Upper lobe of left lung (tissue), 6 donors: ENCODE measurements at regions not wholly inside any gene's neighbourhood (a gene's known extent, or its start where the extent isn't known, plus 50 kb on each side); places are given as distances from the start of the nearest gene placed in this dataset.

Source experiments
- ATAC-seq, 2 donors: fragments of 200-7000 bp; cut with Tn5 transposase; one replicate each; pipeline ENCODE4 v1.9.1; 2022; ENCODE audit warnings: mild to moderate bottlenecking in 2 of 2, moderate library complexity in 2 of 2; ENCODE audit not compliant: low FRiP score in 2 of 2
- DNase-seq, 2 donors: peaks; one replicate each; pipeline ENCODE4 v3.0.0-alpha.2; 2019 to 2020
- H3K27ac ChIP-seq, 4 donors: fragments of 200-600 bp; sonication (generic); one replicate each; pipeline ENCODE4 v1.5.1; 2016 to 2019
- H3K27me3 ChIP-seq, 4 donors: fragments of 200-600 bp; sonication (generic); one replicate each; pipeline ENCODE4 v1.5.1; 2017 to 2019
- H3K36me3 ChIP-seq, 4 donors: fragments of 200-600 bp; sonication (generic); one replicate each; pipeline ENCODE4 v1.5.1; 2016 to 2019
- H3K4me1 ChIP-seq, 4 donors: fragments of 200-600 bp; sonication (generic); one replicate each; pipeline ENCODE4 v1.5.1; 2018 to 2019
- H3K4me3 ChIP-seq, 4 donors: fragments of 200-600 bp; sonication (generic); one replicate each; pipeline ENCODE4 v1.5.1; 2017 to 2019; ENCODE audit warnings: mild to moderate bottlenecking in 2 of 4, moderate library complexity in 1 of 4
- H3K9me3 ChIP-seq, 4 donors: fragments of 200-600 bp; sonication (generic); one replicate each; pipeline ENCODE4 v1.5.1; 2018 to 2019
- EP300 ChIP-seq, 4 donors: sonication (generic); formaldehyde crosslinking; IDR thresholded peaks; one replicate each; pipeline ENCODE4 v1.5.1; 2017; ENCODE audit warnings: antibody characterized with exemption in 4 of 4, control low read depth in 2 of 4
- POLR2A ChIP-seq, 4 donors: fragments of 450-650 bp; IDR thresholded peaks; one replicate each; pipeline ENCODE4 v1.5.1; 2016 to 2017; ENCODE audit warnings: antibody characterized with exemption in 4 of 4, mild to moderate bottlenecking in 2 of 4
- POLR2AphosphoS5 ChIP-seq, 2 donors: sonication (generic); formaldehyde crosslinking; IDR thresholded peaks; one replicate each; pipeline ENCODE4 v1.5.1; 2017; ENCODE audit warnings: antibody characterized with exemption in 2 of 2
- WGBS, 2 donors: methylation state at CpG; one replicate each; pipeline ENCODE4 v1.1.5; 2017 to 2018; 5-methylcytosine and 5-hydroxymethylcytosine counted together
- TF ChIP-seq, protein P1 (sequence below), 6 experiments: fragments of 450-650 bp in 4 of 6; fragments of 200-600 bp in 2 of 6; sonication (generic) in 2 of 6; IDR thresholded peaks; one replicate each; pipeline ENCODE4 v1.5.1; 2016 to 2019; ENCODE audit warnings: antibody characterized with exemption in 6 of 6
- donor health status: DM: no; HTN: no; CAD: no; lungs with moderate emphysema.
- donor health status: DM: no; HTN: yes; CAD: no; lungs with severe emphysema.

DNA sequence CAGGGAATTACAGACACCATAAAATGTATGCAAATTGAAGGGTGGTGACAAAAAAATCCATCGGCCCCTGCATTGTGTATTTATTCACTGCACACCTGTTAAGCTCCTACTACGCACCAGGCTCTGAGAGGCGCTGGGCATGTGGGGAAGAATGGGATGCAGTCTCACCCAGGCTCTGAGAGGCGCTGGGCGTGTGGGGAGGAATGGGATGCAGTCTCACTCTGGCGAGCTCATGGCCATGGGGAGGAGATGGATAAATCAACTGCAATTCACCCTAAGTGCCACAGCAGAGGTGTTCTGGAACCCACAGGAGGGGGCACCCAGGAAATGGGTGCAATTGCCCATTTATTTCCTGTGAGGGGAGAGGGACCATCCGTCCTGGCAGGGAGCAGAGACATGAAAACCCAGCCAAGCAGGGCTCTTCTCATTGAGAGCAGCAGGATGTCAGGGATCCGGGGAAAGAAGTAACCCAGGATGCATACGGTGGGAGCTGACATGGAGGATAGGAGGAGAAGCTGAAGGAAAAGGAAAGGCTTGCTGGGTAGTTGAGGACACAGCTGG, 798.7 kb downstream of the TBC1D22A start:
- H3K36me3 ChIP-seq: no peaks in the 10 kb centered on the region
- 84 to 85% methylated on average over 9 of the region's 9 CpGs for WGBS, 2 donors
- DNase-seq: no peak
- H3K27me3 ChIP-seq: no peaks in the 10 kb centered on the region
- no peak for ATAC-seq
- TF ChIP-seq, protein P1, sequence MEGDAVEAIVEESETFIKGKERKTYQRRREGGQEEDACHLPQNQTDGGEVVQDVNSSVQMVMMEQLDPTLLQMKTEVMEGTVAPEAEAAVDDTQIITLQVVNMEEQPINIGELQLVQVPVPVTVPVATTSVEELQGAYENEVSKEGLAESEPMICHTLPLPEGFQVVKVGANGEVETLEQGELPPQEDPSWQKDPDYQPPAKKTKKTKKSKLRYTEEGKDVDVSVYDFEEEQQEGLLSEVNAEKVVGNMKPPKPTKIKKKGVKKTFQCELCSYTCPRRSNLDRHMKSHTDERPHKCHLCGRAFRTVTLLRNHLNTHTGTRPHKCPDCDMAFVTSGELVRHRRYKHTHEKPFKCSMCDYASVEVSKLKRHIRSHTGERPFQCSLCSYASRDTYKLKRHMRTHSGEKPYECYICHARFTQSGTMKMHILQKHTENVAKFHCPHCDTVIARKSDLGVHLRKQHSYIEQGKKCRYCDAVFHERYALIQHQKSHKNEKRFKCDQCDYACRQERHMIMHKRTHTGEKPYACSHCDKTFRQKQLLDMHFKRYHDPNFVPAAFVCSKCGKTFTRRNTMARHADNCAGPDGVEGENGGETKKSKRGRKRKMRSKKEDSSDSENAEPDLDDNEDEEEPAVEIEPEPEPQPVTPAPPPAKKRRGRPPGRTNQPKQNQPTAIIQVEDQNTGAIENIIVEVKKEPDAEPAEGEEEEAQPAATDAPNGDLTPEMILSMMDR (IDR thresholded peaks at IDR 0.05): no peak
- TF ChIP-seq EP300 (IDR thresholded peaks at IDR 0.05): no peak
- TF ChIP-seq POLR2AphosphoS5 (IDR thresholded peaks at IDR 0.05): no peak
- no peak for TF ChIP-seq POLR2A (IDR thresholded peaks at IDR 0.05)
- no peak overlapping the region for H3K4me3 ChIP-seq
- no peaks in the 10 kb centered on the region for H3K9me3 ChIP-seq
- no peaks in the 10 kb centered on the region for H3K4me1 ChIP-seq
- no peak overlapping the region for H3K27ac ChIP-seq

DNA sequence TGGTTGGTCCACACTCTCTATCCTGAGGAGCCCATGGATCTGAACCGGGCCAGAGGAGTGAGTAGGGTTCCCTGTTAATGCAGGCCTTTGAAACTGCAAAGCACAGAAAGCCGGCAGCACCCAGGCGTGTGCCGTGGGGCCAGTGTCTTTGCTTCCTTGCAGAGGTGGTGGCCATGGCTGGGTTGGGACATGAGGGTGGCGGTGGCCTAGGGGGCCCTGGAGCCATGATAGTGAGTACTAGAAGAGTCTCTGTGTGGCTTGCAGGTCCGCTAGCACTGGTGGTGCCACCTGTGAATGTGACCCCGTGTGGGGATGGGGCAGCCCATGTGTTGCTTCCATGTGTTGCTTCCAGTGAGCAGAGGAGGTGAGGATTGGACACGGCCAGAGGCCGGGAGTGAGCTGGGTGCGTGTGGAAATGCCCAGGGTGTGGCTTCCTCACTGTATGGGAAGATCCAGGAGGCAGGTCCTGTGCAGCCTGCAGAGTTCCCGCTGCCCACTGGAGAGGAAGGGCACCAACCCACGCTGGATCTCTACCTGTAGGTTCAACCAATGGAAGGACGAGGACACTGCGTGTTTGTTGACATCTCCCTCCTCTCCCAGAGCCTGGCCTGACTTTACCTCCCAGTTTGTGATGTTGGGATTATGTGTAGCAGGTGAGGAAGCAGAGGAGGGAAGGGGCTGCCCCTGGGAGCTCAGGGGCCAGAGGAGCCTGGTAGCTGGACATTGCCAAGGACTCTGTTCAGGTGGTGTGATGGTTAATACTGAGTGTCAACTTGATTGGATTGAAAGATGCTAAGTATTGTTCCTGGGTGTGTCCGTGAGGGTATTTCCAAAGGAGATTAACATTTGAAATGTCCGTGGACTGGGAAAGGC, 796.6 kb downstream of the TBC1D22A start:
- TF ChIP-seq POLR2A (IDR thresholded peaks at IDR 0.05) (no peak), EP300 (IDR thresholded peaks at IDR 0.05) (no peak), POLR2AphosphoS5 (IDR thresholded peaks at IDR 0.05) (no peak)
- TF ChIP-seq, protein P1 (IDR thresholded peaks at IDR 0.05): no peak
- ATAC-seq: no peak
- 84 to 92% methylated on average over 13 of the region's 16 CpGs for WGBS, 2 donors
- DNase-seq: no peak
- no peaks in the 10 kb centered on the region for H3K4me1 ChIP-seq
- no peak overlapping the region for H3K4me3 ChIP-seq
- H3K27me3 ChIP-seq: no peaks in the 10 kb centered on the region
- no peak overlapping the region for H3K27ac ChIP-seq
- H3K36me3 ChIP-seq: no peaks in the 10 kb centered on the region
- H3K9me3 ChIP-seq: no peaks in the 10 kb centered on the region

DNA sequence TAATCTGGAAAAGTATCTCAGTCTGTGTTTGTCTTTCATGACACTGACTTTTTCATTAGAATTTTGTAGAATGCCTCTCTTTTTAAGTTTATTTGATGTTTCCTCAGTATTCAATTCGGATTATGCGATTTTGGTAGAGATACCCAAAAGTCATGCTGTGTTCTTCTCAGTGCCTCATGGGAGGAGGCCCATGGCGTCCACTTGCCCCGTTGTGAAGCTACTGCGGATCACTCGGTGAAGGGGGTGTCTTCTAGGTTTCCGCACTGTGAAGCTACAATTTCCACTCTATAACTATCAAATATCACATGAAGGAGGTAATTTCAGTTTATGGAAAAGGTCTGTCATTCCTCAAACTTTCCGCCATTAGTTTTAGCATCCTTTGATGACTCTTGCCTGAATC, 794.0 kb downstream of the TBC1D22A start:
- WGBS, 2 donors: 91 to 92% methylated on average over 8 of the region's 8 CpGs
- Histone ChIP-seq H3K4me1 (no peaks in the 10 kb centered on the region), H3K27ac (no peak overlapping the region), H3K27me3 (no peaks in the 10 kb centered on the region), H3K36me3 (no peaks in the 10 kb centered on the region), H3K9me3 (no peaks in the 10 kb centered on the region), H3K4me3 (no peak overlapping the region)
- DNase-seq: no peak
- TF ChIP-seq POLR2A (IDR thresholded peaks at IDR 0.05) (no peak), POLR2AphosphoS5 (IDR thresholded peaks at IDR 0.05) (no peak), EP300 (IDR thresholded peaks at IDR 0.05) (no peak)
- TF ChIP-seq, protein P1 (IDR thresholded peaks at IDR 0.05): no peak
- no peak for ATAC-seq

DNA sequence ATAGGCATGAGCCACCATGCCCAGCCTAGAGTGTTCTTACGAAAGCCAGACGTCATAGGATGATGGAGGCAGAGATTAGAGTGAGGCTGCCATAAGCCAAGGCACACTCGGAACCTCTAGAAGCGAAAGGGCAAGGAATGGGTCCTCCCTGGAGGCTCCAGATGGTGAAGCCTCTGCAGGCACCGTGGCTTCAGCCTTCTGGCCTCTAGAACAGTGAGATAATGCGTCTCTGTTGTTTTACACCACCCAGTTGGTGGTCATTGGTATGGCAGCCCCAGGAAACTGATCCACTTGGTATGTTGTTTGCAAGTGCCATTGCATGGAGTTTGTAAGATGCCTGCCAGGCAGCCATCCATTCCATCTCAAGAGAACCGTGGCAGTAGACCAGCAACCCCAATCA, 791.0 kb downstream of the TBC1D22A start:
- ATAC-seq (no peak), DNase-seq (no peak)
- Histone ChIP-seq H3K4me1 (no peaks in the 10 kb centered on the region), H3K27me3 (no peaks in the 10 kb centered on the region), H3K36me3 (no peaks in the 10 kb centered on the region), H3K27ac (no peak overlapping the region), H3K4me3 (no peak overlapping the region), H3K9me3 (no peaks in the 10 kb centered on the region)
- TF ChIP-seq POLR2A (IDR thresholded peaks at IDR 0.05) (no peak), POLR2AphosphoS5 (IDR thresholded peaks at IDR 0.05) (no peak), EP300 (IDR thresholded peaks at IDR 0.05) (no peak)
- TF ChIP-seq, protein P1 (IDR thresholded peaks at IDR 0.05): no peak
- WGBS, 2 donors: 82 to 90% methylated on average over 5 to 7 of the region's 7 CpGs
